Testis (tissue), 2 donors: ENCODE measurements at regions not wholly inside any gene's neighbourhood (a gene's known extent, or its start where the extent isn't known, plus 50 kb on each side); places are given as distances from the start of the nearest gene placed in this dataset.

Source experiments
- CTCF ChIP-seq, 3 experiments: fragments of 450-650 bp in 2 of 3; fragments of 200-600 bp in 1 of 3; sonication (generic) in 1 of 3; IDR thresholded peaks; one replicate each; pipeline ENCODE4 v1.5.1; 2016 to 2019; ENCODE audit warnings: antibody characterized with exemption in 3 of 3, mild to moderate bottlenecking in 2 of 3, moderate library complexity in 1 of 3
- POLR2A ChIP-seq: fragments of 450-650 bp; IDR thresholded peaks from one replicate; pipeline ENCODE4 v1.6.1; 2017; ENCODE audit warnings: antibody characterized with exemption, mild to moderate bottlenecking, moderate library complexity

- TF ChIP-seq CTCF (IDR thresholded peaks at IDR 0.05) (no peak), POLR2A (no peak)
Measured at GRCh38 chr6:74871757-74872156, 334.1 kb downstream of the COL12A1 start.
